ENCODE measurements at regions not wholly inside any gene's neighbourhood (a gene's known extent, or its start where the extent isn't known, plus 50 kb on each side); places are given as distances from the start of the nearest gene placed in this dataset.

- TF ChIP-seq FOXM1 (IDR thresholded peaks at IDR 0.05; ENCODE audit: borderline replicate concordance) (no peak), SUZ12 (IDR thresholded peaks at IDR 0.05) (no peak), FOXA1 (IDR thresholded peaks at IDR 0.05) (no peak), ARNT (IDR thresholded peaks at IDR 0.05) (no peak), PKNOX1 (IDR thresholded peaks at IDR 0.05) (no peak), BHLHE40 (IDR thresholded peaks at IDR 0.05; ENCODE audit: borderline replicate concordance) (no peak), ZNF384 (IDR thresholded peaks at IDR 0.05) (no peak)
These were observed 122.1 kb downstream of the OGFRL1 start for GRCh38 chr6:71410681-71411080.
